K562 (cell line): ENCODE measurements at regions not wholly inside any gene's neighbourhood (a gene's known extent, or its start where the extent isn't known, plus 50 kb on each side); places are given as distances from the start of the nearest gene placed in this dataset.

Experiments used
- ATAC-seq: fragments of 200-7000 bp; cut with Tn5 transposase; 3 replicates; pipeline ENCODE4 v1.9.1; 2020; ENCODE audit warnings: moderate library complexity
- BruUV-seq: library from RNA; stranded (reverse); fragments of 400-500 nt; replicated peaks from 2 replicates; lab custom pipeline; 2021; lab: Mats Ljungman, UMichigan
- CTCF ChIA-PET: fragments of 300-600 bp; formaldehyde crosslinking; extraction: SDS; loops from one replicate; lab custom pipeline; 2021; ENCODE audit warnings: low intra/inter-chr PET ratio; lab: Yijun Ruan, JAX
- POLR2A ChIA-PET: fragments of 300-600, 350-650 bp; sonication (Branson Sonifier 250); formaldehyde crosslinking; extraction: SDS; loops from one replicate; lab custom pipeline; 2021; ENCODE audit warnings: antibody characterized with exemption, inconsistent platforms; lab: Yijun Ruan, JAX
- DNase-seq, 4 experiments: peaks; one replicate each; pipeline versions ENCODE4 v3.0.0 to v3.0.0-alpha.2; 2011 to 2018; ENCODE audit warnings: low spot score in 3 of 4, mixed read lengths in 3 of 4; ENCODE audit errors: extremely low read depth in 1 of 4
- FAIRE-seq: peaks from 2 replicates; lab custom pipeline; 2011; peaks lifted over from hg19 to GRCh38; lab: Jason Lieb, UNC
- H2AFZ ChIP-seq: 2 replicates; pipeline ENCODE4 v1.6.0; 2011; ENCODE audit warnings: low read depth, low read length, control low read depth, inconsistent platforms
- H3K27ac ChIP-seq: fragments of 200-600 bp; 3 replicates; pipeline ENCODE4 v1.8.0; 2011; ENCODE audit warnings: low read depth, mild to moderate bottlenecking, control low read depth, inconsistent platforms, low read length, moderate library complexity, mixed read lengths; ENCODE audit errors: extremely low read depth
- H3K27me3 ChIP-seq, 2 experiments: fragments of 300-600 bp in 1 of 2; 2 replicates in 1 of 2; 3 replicates in 1 of 2; pipeline versions ENCODE4 v1.6.0 to v1.8.0; 2011; ENCODE audit warnings: inconsistent platforms in 2 of 2, low read length in 2 of 2, mild to moderate bottlenecking in 1 of 2, mixed read lengths in 1 of 2, moderate library complexity in 1 of 2; ENCODE audit not compliant: control insufficient read depth in 2 of 2, insufficient read depth in 2 of 2
- H3K36me3 ChIP-seq: fragments of 300-600 bp; 3 replicates; pipeline ENCODE4 v1.8.0; 2011; ENCODE audit warnings: mild to moderate bottlenecking, low read length, inconsistent platforms; ENCODE audit not compliant: control insufficient read depth, insufficient read depth
- H3K4me1 ChIP-seq, 2 experiments: fragments of 200-600 bp in 1 of 2; replicated peaks in 1 of 2; 2 replicates in 1 of 2; 3 replicates in 1 of 2; pipeline versions ENCODE4 v1.5.1 to v1.8.0; 2011; ENCODE audit warnings: inconsistent platforms in 2 of 2, low read length in 2 of 2, mild to moderate bottlenecking in 1 of 2, mixed read lengths in 1 of 2, moderate library complexity in 1 of 2; ENCODE audit not compliant: control insufficient read depth in 2 of 2, insufficient read depth in 2 of 2
- H3K4me2 ChIP-seq: 2 replicates; pipeline ENCODE4 v1.6.1; 2011; ENCODE audit warnings: low read length, control low read depth, inconsistent platforms, mixed read lengths; ENCODE audit not compliant: insufficient read depth
- H3K4me3 ChIP-seq: fragments of 200-600 bp; sonication (generic), shearing (Covaris generic); 2 replicates; pipeline ENCODE4 v1.5.1; 2016; ENCODE audit warnings: control low read depth, inconsistent platforms
- H3K79me2 ChIP-seq: fragments of 200-600 bp; 3 replicates; pipeline ENCODE4 v1.8.0; 2011; ENCODE audit warnings: low read length, inconsistent platforms; ENCODE audit not compliant: control insufficient read depth, insufficient read depth
- H3K9ac ChIP-seq, 2 experiments: 2 replicates each; pipeline versions ENCODE4 v1.6.0 to v1.6.1; 2011; ENCODE audit warnings: low read depth in 2 of 2, low read length in 2 of 2, control low read depth in 1 of 2, inconsistent platforms in 1 of 2, mild to moderate bottlenecking in 1 of 2, mixed read lengths in 1 of 2; ENCODE audit not compliant: insufficient read depth in 1 of 2
- H3K9me1 ChIP-seq: one replicate; pipeline ENCODE4 v1.6.0; 2011; ENCODE audit warnings: inconsistent platforms, mild to moderate bottlenecking, low read length, moderate library complexity; ENCODE audit not compliant: control insufficient read depth, insufficient read depth
- H3K9me3 ChIP-seq: replicated peaks from 2 replicates; pipeline ENCODE4 v1.5.1; 2011; ENCODE audit warnings: low read depth, low read length, inconsistent platforms; ENCODE audit not compliant: control insufficient read depth, insufficient read depth
- H4K20me1 ChIP-seq: replicated peaks from 2 replicates; pipeline ENCODE4 v1.6.1; 2011; ENCODE audit warnings: low read length, inconsistent platforms, mixed read lengths; ENCODE audit not compliant: control insufficient read depth, insufficient read depth
- FOXP1 ChIP-seq: sonication (generic); formaldehyde crosslinking; IDR thresholded peaks from 2 replicates; pipeline ENCODE4 v1.8.0; 2022; ENCODE audit warnings: mild to moderate bottlenecking, missing genetic modification reagents
- NCOA4 ChIP-seq: fragments of 450-650 bp; IDR thresholded peaks from 2 replicates; pipeline ENCODE4 v1.6.1; 2018; ENCODE audit warnings: mild to moderate bottlenecking; ENCODE audit not compliant: partially characterized antibody
- NR1H2 ChIP-seq: sonication (generic); formaldehyde crosslinking; IDR thresholded peaks from 2 replicates; pipeline ENCODE4 v1.4.0; 2020; ENCODE audit warnings: mild to moderate bottlenecking, missing genetic modification reagents
- PML ChIP-seq: IDR thresholded peaks from 2 replicates; pipeline ENCODE4 v1.6.1; 2012; ENCODE audit warnings: low read length, inconsistent platforms
- SIX5 ChIP-seq, 2 experiments: IDR thresholded peaks; 2 replicates each; pipeline ENCODE4 v1.6.1; 2011; ENCODE audit warnings: low read length in 2 of 2, borderline replicate concordance in 1 of 2, low read depth in 1 of 2, mild to moderate bottlenecking in 1 of 2, moderate library complexity in 1 of 2; ENCODE audit not compliant: insufficient read depth in 1 of 2
- SMAD1 ChIP-seq: fragments of 150-350 bp; IDR thresholded peaks from 2 replicates; pipeline ENCODE4 v1.6.1; 2014; ENCODE audit warnings: low read length, low read depth; ENCODE audit not compliant: partially characterized antibody
- WGBS: fragments of 100-300 bp; shearing (Covaris generic); methylation state at CpG from one replicate; pipeline ENCODE4 v1.1.6; 2016; ENCODE audit warnings: low coverage, mixed read lengths; ENCODE audit not compliant: insufficient coverage; ENCODE audit errors: missing lambda C conversion rate; 5-methylcytosine and 5-hydroxymethylcytosine counted together
- in situ Hi-C: fragments of 300-500 bp; cut with MboI; formaldehyde crosslinking; loops from 4 replicates; pipeline ENCODE4 v1.15.0; 2018; ENCODE audit warnings: inconsistent platforms, mixed read lengths
- intact Hi-C: fragments of 100-400 bp; cut with micrococcal nuclease; formaldehyde crosslinking; loops from 2 replicates; pipeline ENCODE4 v1.14.2; 2022
- TF ChIP-seq, protein P1 (sequence below), 3 experiments: fragments of 200-800 bp in 1 of 3; fragments of 250-450 bp in 1 of 3; fragments of 450-650 bp in 1 of 3; sonication (Bioruptor Pico) in 1 of 3; sonication (Bioruptor generic) in 1 of 3; formaldehyde crosslinking in 1 of 3; IDR thresholded peaks; 2 replicates each; pipeline versions ENCODE4 v1.6.1 to v1.8.0; 2016 to 2022; ENCODE audit warnings: mild to moderate bottlenecking in 2 of 3, missing genetic modification characterization in 2 of 3, missing compliant biosample characterization in 1 of 3, moderate library complexity in 1 of 3
- TF ChIP-seq, protein P2 (sequence below), 2 experiments: IDR thresholded peaks in 1 of 2; conservative IDR thresholded peaks in 1 of 2; 2 replicates each; pipeline ENCODE4 v1.6.1; 2016; ENCODE audit warnings: low read depth in 2 of 2, mild to moderate bottlenecking in 1 of 2, missing compliant biosample characterization in 1 of 2, missing genetic modification characterization in 1 of 2, moderate library complexity in 1 of 2
- TF ChIP-seq, protein P3 (sequence below): fragments of 250-450 bp; sonication (Bioruptor Pico); IDR thresholded peaks from 2 replicates; pipeline ENCODE4 v1.4.0; 2020; ENCODE audit warnings: mild to moderate bottlenecking, moderate library complexity, borderline replicate concordance

DNA sequence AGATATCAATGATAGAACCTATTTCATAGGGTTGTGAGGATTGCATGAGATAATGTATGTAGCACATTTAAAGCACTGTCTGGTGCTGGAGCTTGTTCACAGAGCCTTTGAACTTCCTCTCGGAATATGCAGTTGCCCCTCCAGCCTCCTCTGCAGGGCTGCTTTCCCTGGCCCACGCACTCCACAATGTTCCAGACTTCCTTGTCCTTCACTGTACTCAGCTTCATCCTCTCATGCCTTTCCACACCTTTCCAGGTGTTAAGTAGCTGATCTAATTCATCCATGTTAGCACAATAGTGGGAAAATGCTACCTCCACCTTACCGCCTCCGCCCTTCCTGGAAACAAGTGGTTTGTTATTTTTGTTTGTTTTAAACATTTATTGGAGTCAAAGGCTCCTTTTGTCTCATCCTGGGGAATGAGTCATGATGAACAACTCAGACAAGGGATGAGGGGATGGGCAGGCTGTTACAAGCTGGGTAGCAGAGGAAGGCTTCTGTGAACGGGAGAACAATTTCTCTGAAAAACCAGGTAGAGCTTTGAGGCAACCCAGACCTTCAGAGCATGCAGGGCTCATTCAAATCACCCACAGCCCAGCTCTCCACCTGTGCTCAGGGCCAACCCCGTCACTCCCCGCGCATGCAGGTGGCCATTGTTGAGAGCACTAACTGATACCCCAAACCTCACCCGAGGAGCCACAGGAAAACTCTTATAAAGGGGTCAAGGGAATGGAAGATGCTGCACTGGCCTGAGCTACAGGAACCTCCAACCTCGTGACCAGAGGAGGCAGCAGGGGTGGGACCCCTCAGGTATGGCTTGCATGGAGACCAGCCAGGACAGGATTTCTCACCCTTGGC, 84.9 kb upstream of the TBL1X start:
- DNase-seq = no peak
- POLR2A ChIA-PET = interaction anchor here (1.2 kb wide), 1 partner anchor 27 kb away, joined by 4 read pairs; no protein-coding TSS in a partner anchor
- ATAC-seq = no peak
- no peak for TF ChIP-seq NR1H2 (CRISPR knock-in tag)
- no peak for TF ChIP-seq SMAD1
- TF ChIP-seq FOXP1 (CRISPR knock-in tag) = no peak
- TF ChIP-seq NCOA4 = no peak
- TF ChIP-seq, protein P1, sequence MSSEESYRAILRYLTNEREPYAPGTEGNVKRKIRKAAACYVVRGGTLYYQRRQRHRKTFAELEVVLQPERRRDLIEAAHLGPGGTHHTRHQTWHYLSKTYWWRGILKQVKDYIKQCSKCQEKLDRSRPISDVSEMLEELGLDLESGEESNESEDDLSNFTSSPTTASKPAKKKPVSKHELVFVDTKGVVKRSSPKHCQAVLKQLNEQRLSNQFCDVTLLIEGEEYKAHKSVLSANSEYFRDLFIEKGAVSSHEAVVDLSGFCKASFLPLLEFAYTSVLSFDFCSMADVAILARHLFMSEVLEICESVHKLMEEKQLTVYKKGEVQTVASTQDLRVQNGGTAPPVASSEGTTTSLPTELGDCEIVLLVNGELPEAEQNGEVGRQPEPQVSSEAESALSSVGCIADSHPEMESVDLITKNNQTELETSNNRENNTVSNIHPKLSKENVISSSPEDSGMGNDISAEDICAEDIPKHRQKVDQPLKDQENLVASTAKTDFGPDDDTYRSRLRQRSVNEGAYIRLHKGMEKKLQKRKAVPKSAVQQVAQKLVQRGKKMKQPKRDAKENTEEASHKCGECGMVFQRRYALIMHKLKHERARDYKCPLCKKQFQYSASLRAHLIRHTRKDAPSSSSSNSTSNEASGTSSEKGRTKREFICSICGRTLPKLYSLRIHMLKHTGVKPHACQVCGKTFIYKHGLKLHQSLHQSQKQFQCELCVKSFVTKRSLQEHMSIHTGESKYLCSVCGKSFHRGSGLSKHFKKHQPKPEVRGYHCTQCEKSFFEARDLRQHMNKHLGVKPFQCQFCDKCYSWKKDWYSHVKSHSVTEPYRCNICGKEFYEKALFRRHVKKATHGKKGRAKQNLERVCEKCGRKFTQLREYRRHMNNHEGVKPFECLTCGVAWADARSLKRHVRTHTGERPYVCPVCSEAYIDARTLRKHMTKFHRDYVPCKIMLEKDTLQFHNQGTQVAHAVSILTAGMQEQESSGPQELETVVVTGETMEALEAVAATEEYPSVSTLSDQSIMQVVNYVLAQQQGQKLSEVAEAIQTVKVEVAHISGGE (CRISPR knock-in tag; IDR thresholded peaks at IDR 0.05) = no peak
- TF ChIP-seq, protein P2, sequence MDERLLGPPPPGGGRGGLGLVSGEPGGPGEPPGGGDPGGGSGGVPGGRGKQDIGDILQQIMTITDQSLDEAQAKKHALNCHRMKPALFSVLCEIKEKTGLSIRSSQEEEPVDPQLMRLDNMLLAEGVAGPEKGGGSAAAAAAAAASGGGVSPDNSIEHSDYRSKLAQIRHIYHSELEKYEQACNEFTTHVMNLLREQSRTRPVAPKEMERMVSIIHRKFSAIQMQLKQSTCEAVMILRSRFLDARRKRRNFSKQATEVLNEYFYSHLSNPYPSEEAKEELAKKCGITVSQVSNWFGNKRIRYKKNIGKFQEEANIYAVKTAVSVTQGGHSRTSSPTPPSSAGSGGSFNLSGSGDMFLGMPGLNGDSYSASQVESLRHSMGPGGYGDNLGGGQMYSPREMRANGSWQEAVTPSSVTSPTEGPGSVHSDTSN (CRISPR knock-in tag; IDR thresholded peaks at IDR 0.05; ENCODE audit: low read depth) = no peak
- TF ChIP-seq, protein P2 (tag; conservative IDR thresholded peaks at IDR 0.05; ENCODE audit: low read depth) = no peak
- TF ChIP-seq, protein P3, sequence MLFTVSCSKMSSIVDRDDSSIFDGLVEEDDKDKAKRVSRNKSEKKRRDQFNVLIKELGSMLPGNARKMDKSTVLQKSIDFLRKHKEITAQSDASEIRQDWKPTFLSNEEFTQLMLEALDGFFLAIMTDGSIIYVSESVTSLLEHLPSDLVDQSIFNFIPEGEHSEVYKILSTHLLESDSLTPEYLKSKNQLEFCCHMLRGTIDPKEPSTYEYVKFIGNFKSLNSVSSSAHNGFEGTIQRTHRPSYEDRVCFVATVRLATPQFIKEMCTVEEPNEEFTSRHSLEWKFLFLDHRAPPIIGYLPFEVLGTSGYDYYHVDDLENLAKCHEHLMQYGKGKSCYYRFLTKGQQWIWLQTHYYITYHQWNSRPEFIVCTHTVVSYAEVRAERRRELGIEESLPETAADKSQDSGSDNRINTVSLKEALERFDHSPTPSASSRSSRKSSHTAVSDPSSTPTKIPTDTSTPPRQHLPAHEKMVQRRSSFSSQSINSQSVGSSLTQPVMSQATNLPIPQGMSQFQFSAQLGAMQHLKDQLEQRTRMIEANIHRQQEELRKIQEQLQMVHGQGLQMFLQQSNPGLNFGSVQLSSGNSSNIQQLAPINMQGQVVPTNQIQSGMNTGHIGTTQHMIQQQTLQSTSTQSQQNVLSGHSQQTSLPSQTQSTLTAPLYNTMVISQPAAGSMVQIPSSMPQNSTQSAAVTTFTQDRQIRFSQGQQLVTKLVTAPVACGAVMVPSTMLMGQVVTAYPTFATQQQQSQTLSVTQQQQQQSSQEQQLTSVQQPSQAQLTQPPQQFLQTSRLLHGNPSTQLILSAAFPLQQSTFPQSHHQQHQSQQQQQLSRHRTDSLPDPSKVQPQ (CRISPR knock-in tag) = no peak
- TF ChIP-seq PML = no peak
- no peak for TF ChIP-seq SIX5 (IDR thresholded peaks at IDR 0.05; ENCODE audit: borderline replicate concordance in 1 of 2, insufficient read depth in 1 of 2, low read depth in 1 of 2, low read length in 2 of 2)

More for the DNA sequence above, 84.9 kb upstream of the TBL1X start:
- WGBS = 6% methylated on average over 7 of the region's 10 CpGs
- Histone ChIP-seq H3K9me3 (no peaks in the 10 kb centered on the region), H3K9me1 (no peaks in the 10 kb centered on the region), H3K4me1 (no peaks in the 10 kb centered on the region; a peak in 1 of 5 replicates), H3K36me3 (no peaks in the 10 kb centered on the region), H3K27ac (no peak overlapping the region), H3K4me3 (no peak overlapping the region), H3K79me2 (no peaks in the 10 kb centered on the region), H3K9ac (no peak overlapping the region), H3K27me3 (peaks cover 0 to 18% of the 10 kb centered on the region in 2 experiments; a peak in 3 of 5 replicates), H2AFZ (no peak overlapping the region), H4K20me1 (no peaks in the 10 kb centered on the region), H3K4me2 (no peak overlapping the region)
- in situ Hi-C loops = no loop called here
- intact Hi-C loops = no loop called here
- no TSS peak for BruUV-seq
- CTCF ChIA-PET = no interaction called here
- FAIRE-seq = no peak
